Activated T-helper 1 cell treated with anti-CD3 and anti-CD28 coated beads, Interleukin-12 subunit alpha, Interleukin-12 subunit beta, Interleukin-2, Interleukin-4 antibody, amounts not matched to agents 30 ng/mL and 10 ng/mL and 1 ng/mL, durations not matched to agents 14 hours and 24 hours and 36 hours (primary cell): ENCODE measurements at regions not wholly inside any gene's neighbourhood (a gene's known extent, or its start where the extent isn't known, plus 50 kb on each side); places are given as distances from the start of the nearest gene placed in this dataset.

Experiments
- DNase-seq: peaks from one replicate; pipeline ENCODE4 v3.0.0; 2021; ENCODE audit warnings: low spot score
- H3K27ac Mint-ChIP-seq: one replicate; pipeline ENCODE4 v1.8.0; 2021; ENCODE audit warnings: mild to moderate bottlenecking, mixed read lengths
- H3K27me3 Mint-ChIP-seq: one replicate; pipeline ENCODE4 v1.8.0; 2022; ENCODE audit warnings: mild to moderate bottlenecking, moderate library complexity, mixed read lengths; ENCODE audit not compliant: insufficient read depth
- H3K36me3 Mint-ChIP-seq: one replicate; pipeline ENCODE4 v1.8.0; 2021; ENCODE audit warnings: low read depth, mixed read lengths
- H3K4me1 Mint-ChIP-seq: one replicate; pipeline ENCODE4 v1.8.0; 2021; ENCODE audit warnings: low read depth, mixed read lengths
- H3K4me3 Mint-ChIP-seq: one replicate; pipeline ENCODE4 v1.8.0; 2021; ENCODE audit warnings: mild to moderate bottlenecking, moderate library complexity, mixed read lengths
- H3K9me3 Mint-ChIP-seq: one replicate; pipeline ENCODE4 v1.8.0; 2021; ENCODE audit warnings: mixed read lengths
- intact Hi-C: fragments of 100-400 bp; cut with micrococcal nuclease; formaldehyde crosslinking; loops from one replicate; pipeline ENCODE4 v1.15.1; 2024

DNA sequence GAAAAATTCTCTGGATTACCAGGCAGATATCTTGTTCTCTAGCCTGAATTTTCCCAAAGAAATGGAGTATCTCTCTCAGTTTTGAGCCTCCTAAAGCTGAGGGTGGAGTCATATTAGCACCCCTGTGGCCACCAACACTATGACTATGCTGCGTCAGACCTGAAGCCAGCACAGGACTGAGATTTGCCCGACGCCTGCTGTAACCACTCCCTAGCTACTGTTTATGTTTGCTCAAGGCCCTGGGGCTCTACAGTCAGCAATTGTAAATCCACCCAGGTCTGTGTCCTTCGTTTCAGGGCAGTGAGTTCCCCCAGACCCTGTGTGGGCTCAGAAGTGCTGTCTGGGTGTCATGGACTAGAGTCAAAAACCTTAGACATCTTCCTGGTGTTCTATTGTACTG is 61.4 kb downstream of the ZXDA start:
- Mint-ChIP-seq H3K9me3 (no peaks in the 10 kb centered on the region), H3K4me3 (no peak overlapping the region), H3K36me3 (no peaks in the 10 kb centered on the region), H3K27me3 (no peaks in the 10 kb centered on the region), H3K4me1 (no peaks in the 10 kb centered on the region), H3K27ac (no peak overlapping the region)
- no peak for DNase-seq
- intact Hi-C loops, result no loop called here

DNA sequence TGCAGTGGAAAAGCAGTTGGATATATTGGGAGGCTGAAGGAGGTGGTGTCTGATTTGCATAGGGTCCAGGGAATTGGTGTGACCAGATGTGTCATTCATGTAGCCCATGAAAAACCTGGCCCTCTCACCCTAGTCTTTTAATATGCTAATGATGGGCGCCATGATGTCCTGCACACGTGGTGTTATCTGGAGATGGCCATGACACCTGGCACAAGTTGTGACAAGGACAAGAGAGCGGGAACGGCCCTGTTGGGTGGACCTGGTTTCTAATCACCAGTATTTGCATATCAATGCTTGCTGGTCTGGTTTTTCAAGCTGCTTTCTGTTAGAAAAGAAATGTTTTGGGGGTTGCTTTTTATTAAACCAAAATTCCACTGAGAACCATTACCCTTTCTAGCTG is 87.4 kb downstream of the ZXDA start:
- Mint-ChIP-seq H3K9me3 (no peaks in the 10 kb centered on the region), H3K4me3 (no peak overlapping the region), H3K27ac (no peak overlapping the region), H3K36me3 (no peaks in the 10 kb centered on the region), H3K27me3 (no peaks in the 10 kb centered on the region), H3K4me1 (no peaks in the 10 kb centered on the region)
- intact Hi-C loops, result loop anchor here (1.0 to 5.0 kb wide), 2 partner anchors 203 to 241 kb away; no protein-coding TSS in a partner anchor
- DNase-seq, result no peak

DNA sequence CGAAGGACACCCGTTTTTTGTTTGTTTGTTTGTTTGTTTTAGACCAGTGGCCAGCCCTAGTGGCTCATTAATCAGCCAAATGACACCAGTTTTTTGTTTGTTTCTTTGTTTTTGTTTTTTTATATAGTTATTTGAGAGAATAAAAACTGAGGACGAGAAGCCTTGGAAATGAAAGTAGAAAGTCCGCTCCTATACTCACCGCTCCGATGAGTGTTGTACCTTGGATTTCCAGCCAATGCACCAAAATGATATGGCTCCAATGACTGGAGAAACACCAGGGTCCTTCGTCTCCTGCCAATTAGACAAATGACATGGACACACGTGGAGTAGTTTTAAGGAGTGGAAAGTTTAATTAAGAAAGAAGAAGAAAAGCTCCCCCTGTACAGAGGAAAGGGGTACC is 87.9 kb downstream of the ZXDA start:
- no peak for DNase-seq
- H3K27ac Mint-ChIP-seq, result no peak overlapping the region
- H3K27me3 Mint-ChIP-seq, result no peaks in the 10 kb centered on the region
- no peaks in the 10 kb centered on the region for H3K4me1 Mint-ChIP-seq
- no peak overlapping the region for H3K4me3 Mint-ChIP-seq
- intact Hi-C loops, result loop anchor here (1.0 to 5.0 kb wide), 2 partner anchors 204 to 240 kb away; no protein-coding TSS in a partner anchor
- no peaks in the 10 kb centered on the region for H3K9me3 Mint-ChIP-seq
- H3K36me3 Mint-ChIP-seq, result no peaks in the 10 kb centered on the region

DNA sequence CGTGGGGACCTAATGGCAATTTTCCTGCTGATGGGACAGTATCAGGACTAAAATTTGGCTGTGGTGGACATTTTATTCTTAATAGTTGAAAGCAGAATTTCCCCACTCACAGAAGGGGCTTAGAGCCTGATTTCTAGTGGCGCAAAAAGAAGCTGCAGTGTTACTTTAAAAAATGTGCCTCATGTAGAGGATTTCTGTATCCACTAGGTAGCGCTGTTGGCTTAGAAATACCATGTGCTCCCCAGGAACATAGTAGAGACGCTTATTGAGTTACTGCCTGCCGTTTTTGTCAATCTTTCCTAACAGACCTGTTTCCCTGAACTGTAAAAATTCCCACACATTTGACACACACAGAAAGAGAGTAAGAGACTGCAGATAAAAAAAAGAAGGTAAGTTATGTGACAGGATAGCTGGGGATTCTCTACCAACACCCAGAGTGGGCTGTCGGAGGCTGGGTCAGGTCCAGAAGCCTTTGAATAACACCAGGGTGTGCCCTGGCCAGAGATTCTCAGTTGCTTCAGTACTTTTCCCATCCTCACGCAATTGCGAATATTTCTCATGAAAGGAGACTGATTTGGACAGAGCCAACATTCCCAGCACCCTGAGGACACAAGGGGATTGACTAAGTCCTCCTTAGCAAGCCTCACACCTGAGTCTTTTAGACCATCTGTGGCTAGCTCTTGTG is 88.4 kb downstream of the ZXDA start:
- H3K9me3 Mint-ChIP-seq, result no peaks in the 10 kb centered on the region
- no peaks in the 10 kb centered on the region for H3K4me1 Mint-ChIP-seq
- H3K27me3 Mint-ChIP-seq, result no peaks in the 10 kb centered on the region
- no peak overlapping the region for H3K4me3 Mint-ChIP-seq
- H3K27ac Mint-ChIP-seq, result no peak overlapping the region
- intact Hi-C loops, result loop anchor here (1.0 to 5.0 kb wide), 3 partner anchors 97 to 240 kb away; no protein-coding TSS in a partner anchor
- no peaks in the 10 kb centered on the region for H3K36me3 Mint-ChIP-seq
- no peak for DNase-seq

DNA sequence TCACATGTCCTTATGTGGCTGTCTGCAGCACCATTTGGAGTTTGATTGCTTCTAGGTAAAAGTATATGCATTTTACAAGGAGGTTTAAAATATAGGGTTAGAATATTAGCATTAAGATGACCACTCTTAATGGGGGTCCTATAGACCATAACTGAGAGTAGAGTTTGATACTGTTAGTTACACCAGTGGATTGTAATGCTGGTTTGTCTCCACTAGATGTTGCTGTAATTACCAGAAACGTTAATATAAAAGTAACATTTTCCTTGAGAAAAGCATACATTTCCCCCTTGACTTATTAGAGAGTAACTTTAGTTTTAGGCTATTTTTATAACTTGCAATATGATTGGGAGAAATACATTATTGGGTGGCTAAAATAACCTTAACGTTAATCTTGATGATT is 93.0 kb downstream of the ZXDA start:
- H3K27ac Mint-ChIP-seq, result no peak overlapping the region
- no peaks in the 10 kb centered on the region for H3K36me3 Mint-ChIP-seq
- no peak overlapping the region for H3K4me3 Mint-ChIP-seq
- no peaks in the 10 kb centered on the region for H3K4me1 Mint-ChIP-seq
- no peak for DNase-seq
- H3K9me3 Mint-ChIP-seq, result no peaks in the 10 kb centered on the region
- intact Hi-C loops, result loop anchor here (1.0 kb wide), 1 partner anchor 102 kb away; no protein-coding TSS in a partner anchor
- H3K27me3 Mint-ChIP-seq, result peaks cover 2% of the 10 kb centered on the region

DNA sequence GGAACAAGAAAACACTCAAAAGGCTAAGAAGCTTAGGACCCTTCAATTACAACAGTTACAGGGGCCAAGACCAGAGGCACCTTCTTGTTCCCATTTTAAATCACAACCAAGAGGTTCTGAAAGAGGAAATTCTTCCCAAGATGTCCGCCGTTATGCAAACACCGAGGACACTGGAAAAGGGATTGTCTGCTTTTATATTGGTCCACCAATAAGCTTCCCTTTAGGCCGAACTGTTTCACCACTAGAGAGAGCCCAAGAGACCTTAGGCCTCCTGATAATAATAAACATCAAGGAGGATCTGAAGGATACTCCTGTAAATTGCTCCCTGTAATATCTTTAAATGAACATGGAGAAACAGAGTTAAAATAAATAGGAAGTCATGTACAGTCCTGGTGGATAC is 92.6 kb upstream of the NLRP2B start:
- no peak for DNase-seq
- Mint-ChIP-seq H3K27me3 (no peaks in the 10 kb centered on the region), H3K4me1 (no peaks in the 10 kb centered on the region), H3K27ac (no peak overlapping the region), H3K4me3 (no peak overlapping the region), H3K9me3 (no peaks in the 10 kb centered on the region), H3K36me3 (no peaks in the 10 kb centered on the region)
- intact Hi-C loops, result no loop called here

DNA sequence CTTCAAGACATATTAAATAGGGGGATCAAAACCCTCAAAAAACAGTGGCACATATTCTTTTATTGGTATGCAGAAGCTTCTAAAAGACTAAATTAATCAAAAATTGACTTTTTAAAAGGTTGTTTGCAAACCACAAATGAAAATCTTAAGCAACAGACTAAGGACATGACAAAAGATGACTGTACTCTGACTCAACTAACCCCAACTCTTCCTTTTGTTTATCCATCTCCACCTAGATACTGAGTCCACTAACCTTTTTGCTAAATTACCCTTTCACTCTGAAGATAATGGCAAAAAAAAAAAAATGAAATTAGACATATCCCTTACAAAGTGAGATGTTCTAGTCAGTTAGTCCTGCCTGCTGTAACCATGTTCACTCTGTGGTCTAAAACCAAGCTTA is 91.6 kb upstream of the NLRP2B start:
- Mint-ChIP-seq H3K4me3 (no peak overlapping the region), H3K36me3 (no peaks in the 10 kb centered on the region), H3K27me3 (no peaks in the 10 kb centered on the region), H3K4me1 (no peaks in the 10 kb centered on the region), H3K27ac (no peak overlapping the region), H3K9me3 (no peaks in the 10 kb centered on the region)
- intact Hi-C loops, result no loop called here
- DNase-seq, result no peak

DNA sequence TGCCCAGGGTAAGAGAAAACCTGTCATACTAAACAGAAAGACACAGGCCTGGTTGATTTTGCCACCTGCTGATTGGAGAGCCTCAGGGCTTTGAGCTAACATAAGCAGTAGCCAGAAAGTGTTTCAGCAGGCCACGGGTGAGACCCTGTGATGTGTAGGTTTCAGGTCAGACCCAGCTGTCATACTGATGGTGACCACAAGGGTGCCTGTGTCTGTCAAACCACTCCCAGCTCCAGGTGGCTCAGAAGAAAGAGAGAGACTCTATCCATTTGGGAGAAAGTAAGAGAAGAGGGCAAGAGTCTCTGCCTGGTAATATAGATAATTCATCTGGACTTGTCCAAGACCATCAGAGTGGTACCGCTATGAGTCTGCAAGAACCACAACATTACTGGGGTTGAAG is 72.8 kb upstream of the NLRP2B start:
- no peaks in the 10 kb centered on the region for H3K27me3 Mint-ChIP-seq
- H3K4me3 Mint-ChIP-seq, result no peak overlapping the region
- no peak for DNase-seq
- no peak overlapping the region for H3K27ac Mint-ChIP-seq
- H3K9me3 Mint-ChIP-seq, result peaks cover 5% of the 10 kb centered on the region
- intact Hi-C loops, result no loop called here
- H3K4me1 Mint-ChIP-seq, result no peaks in the 10 kb centered on the region
- H3K36me3 Mint-ChIP-seq, result no peaks in the 10 kb centered on the region

DNA sequence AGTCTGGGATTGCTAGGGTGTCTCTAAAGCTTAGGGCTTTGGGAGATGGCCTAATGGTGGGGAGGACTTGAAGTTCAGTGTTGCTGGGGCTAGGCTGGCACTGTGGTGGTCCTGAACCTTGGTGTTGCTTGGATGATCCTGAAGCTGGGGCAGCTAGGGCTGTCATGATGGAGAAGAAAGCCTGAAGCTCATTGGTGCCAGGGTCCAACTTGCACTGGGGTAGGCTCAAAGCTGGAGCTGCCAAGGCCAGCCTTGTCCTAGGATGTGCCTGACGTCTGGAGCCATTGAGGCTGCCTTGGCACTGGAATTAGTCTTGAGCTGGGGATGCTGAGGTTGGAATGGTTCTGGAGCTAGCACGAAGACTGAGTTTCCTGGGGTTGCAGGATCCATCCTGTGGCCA is 61.0 kb upstream of the NLRP2B start:
- no peaks in the 10 kb centered on the region for H3K9me3 Mint-ChIP-seq
- H3K27me3 Mint-ChIP-seq, result no peaks in the 10 kb centered on the region
- no peak overlapping the region for H3K27ac Mint-ChIP-seq
- intact Hi-C loops, result no loop called here
- no peak overlapping the region for H3K4me3 Mint-ChIP-seq
- no peak for DNase-seq
- H3K36me3 Mint-ChIP-seq, result no peaks in the 10 kb centered on the region
- H3K4me1 Mint-ChIP-seq, result no peaks in the 10 kb centered on the region

DNA sequence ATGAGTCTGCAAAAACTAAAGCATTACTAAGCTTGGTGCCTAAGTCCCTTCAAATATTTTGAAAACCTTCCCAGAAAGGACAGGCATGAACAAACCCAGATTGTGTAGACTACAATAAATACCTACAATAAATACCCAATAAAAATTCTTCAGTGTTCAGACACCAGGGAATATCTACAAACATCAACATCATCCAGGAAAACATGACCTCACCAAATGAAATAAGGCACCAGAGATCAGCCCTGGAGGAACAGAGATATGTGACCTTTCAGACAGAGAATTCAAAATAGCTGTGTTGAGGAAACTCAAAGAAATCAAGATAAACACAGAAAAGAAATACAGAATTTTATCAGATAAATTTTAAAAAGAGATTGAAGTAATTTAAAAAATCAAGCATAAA is 57.8 kb upstream of the NLRP2B start:
- Mint-ChIP-seq H3K27ac (no peak overlapping the region), H3K9me3 (no peaks in the 10 kb centered on the region), H3K27me3 (no peaks in the 10 kb centered on the region), H3K36me3 (no peaks in the 10 kb centered on the region), H3K4me1 (no peaks in the 10 kb centered on the region), H3K4me3 (no peak overlapping the region)
- no peak for DNase-seq
- intact Hi-C loops, result no loop called here
